ENCODE measurements at regions not wholly inside any gene's neighbourhood (a gene's known extent, or its start where the extent isn't known, plus 50 kb on each side); places are given as distances from the start of the nearest gene placed in this dataset.

DNA sequence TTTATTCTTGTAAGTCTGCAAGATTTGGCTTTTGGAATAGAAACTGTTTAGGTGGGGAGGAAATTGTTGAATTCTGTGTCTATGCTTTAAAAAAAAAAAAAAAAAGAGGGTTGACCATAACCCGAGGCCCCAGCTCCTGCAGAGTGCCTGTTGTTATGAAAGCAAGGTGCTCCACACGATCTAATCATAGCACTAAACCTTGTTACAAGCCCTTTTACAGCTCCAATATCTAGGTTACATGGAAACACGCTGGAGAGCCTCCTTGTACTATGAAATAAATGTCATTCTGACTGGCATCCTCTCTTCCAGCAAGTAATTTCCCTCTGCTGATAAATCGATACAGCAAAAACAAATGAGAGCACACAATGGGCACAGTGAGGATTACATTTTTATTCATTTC, 303.1 kb upstream of the SOX5 start:
- TF ChIP-seq BHLHE40 (IDR thresholded peaks at IDR 0.05; ENCODE audit: borderline replicate concordance), result no peak
- TF ChIP-seq NFRKB (IDR thresholded peaks at IDR 0.05), result no peak
- TF ChIP-seq CTBP1 (IDR thresholded peaks at IDR 0.05; ENCODE audit: borderline replicate concordance), result no peak
- TF ChIP-seq FOXM1 (IDR thresholded peaks at IDR 0.05; ENCODE audit: borderline replicate concordance), result no peak
- TF ChIP-seq ARNT (IDR thresholded peaks at IDR 0.05), result no peak
- TF ChIP-seq HDGF (IDR thresholded peaks at IDR 0.05; ENCODE audit: borderline replicate concordance), result no peak
- no peak for TF ChIP-seq FOXA1 (IDR thresholded peaks at IDR 0.05)
